Osteocyte (in vitro differentiated cells): ENCODE measurements at regions not wholly inside any gene's neighbourhood (a gene's known extent, or its start where the extent isn't known, plus 50 kb on each side); places are given as distances from the start of the nearest gene placed in this dataset.

ENCODE experiments used
- DNase-seq: peaks from one replicate; pipeline ENCODE4 v3.0.0; 2021; ENCODE audit warnings: mixed read lengths; ENCODE audit not compliant: unreplicated experiment; ENCODE audit errors: extremely low spot score
- H3K27ac Mint-ChIP-seq: one replicate; pipeline ENCODE4 v1.8.0; 2021; ENCODE audit warnings: mild to moderate bottlenecking, mixed read lengths; ENCODE audit not compliant: unreplicated experiment
- H3K27me3 Mint-ChIP-seq: one replicate; pipeline ENCODE4 v1.8.0; 2021; ENCODE audit warnings: mixed read lengths; ENCODE audit not compliant: unreplicated experiment
- H3K36me3 Mint-ChIP-seq: one replicate; pipeline ENCODE4 v1.8.0; 2021; ENCODE audit warnings: mixed read lengths; ENCODE audit not compliant: unreplicated experiment
- H3K4me1 Mint-ChIP-seq: one replicate; pipeline ENCODE4 v1.8.0; 2021; ENCODE audit warnings: mixed read lengths; ENCODE audit not compliant: unreplicated experiment
- H3K4me3 Mint-ChIP-seq: one replicate; pipeline ENCODE4 v1.8.0; 2021; ENCODE audit warnings: mild to moderate bottlenecking, moderate library complexity, mixed read lengths; ENCODE audit not compliant: unreplicated experiment
- H3K9me3 Mint-ChIP-seq: one replicate; pipeline ENCODE4 v1.8.0; 2021; ENCODE audit warnings: mixed read lengths; ENCODE audit not compliant: unreplicated experiment
- TF ChIP-seq, protein P1 (sequence below): fragments of 200-600 bp; sonication (generic); IDR thresholded peaks from 2 replicates; pipeline ENCODE4 v1.5.0; 2021; ENCODE audit warnings: antibody characterized with exemption, mild to moderate bottlenecking, moderate library complexity

DNA sequence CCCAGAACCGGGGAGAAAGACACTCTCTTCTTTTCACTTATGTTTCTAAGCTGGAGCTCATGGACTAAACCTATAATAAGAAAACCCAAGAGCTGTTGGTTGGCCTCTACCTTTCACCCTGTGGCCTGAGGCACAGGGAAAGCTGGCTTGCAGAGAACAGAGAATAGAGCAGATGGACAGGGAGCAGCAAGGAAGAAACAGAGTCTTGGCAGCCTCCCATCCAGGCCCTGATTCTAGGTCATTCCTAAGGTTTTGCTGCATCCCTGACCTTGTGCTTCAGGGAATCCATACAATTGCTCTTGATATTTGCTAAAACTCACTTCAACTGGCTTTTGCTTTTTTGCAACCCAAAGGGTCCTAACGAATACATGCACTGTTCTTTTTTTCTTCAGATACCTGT, 87.8 kb downstream of the SMIM20 start:
- TF ChIP-seq, protein P1, sequence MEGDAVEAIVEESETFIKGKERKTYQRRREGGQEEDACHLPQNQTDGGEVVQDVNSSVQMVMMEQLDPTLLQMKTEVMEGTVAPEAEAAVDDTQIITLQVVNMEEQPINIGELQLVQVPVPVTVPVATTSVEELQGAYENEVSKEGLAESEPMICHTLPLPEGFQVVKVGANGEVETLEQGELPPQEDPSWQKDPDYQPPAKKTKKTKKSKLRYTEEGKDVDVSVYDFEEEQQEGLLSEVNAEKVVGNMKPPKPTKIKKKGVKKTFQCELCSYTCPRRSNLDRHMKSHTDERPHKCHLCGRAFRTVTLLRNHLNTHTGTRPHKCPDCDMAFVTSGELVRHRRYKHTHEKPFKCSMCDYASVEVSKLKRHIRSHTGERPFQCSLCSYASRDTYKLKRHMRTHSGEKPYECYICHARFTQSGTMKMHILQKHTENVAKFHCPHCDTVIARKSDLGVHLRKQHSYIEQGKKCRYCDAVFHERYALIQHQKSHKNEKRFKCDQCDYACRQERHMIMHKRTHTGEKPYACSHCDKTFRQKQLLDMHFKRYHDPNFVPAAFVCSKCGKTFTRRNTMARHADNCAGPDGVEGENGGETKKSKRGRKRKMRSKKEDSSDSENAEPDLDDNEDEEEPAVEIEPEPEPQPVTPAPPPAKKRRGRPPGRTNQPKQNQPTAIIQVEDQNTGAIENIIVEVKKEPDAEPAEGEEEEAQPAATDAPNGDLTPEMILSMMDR, result no peak
- peaks cover 22% of the 10 kb centered on the region for H3K27me3 Mint-ChIP-seq
- H3K4me3 Mint-ChIP-seq, result no peak overlapping the region
- DNase-seq, result no peak
- H3K36me3 Mint-ChIP-seq, result no peaks in the 10 kb centered on the region
- H3K4me1 Mint-ChIP-seq, result no peaks in the 10 kb centered on the region
- no peak overlapping the region for H3K27ac Mint-ChIP-seq
- no peaks in the 10 kb centered on the region for H3K9me3 Mint-ChIP-seq

DNA sequence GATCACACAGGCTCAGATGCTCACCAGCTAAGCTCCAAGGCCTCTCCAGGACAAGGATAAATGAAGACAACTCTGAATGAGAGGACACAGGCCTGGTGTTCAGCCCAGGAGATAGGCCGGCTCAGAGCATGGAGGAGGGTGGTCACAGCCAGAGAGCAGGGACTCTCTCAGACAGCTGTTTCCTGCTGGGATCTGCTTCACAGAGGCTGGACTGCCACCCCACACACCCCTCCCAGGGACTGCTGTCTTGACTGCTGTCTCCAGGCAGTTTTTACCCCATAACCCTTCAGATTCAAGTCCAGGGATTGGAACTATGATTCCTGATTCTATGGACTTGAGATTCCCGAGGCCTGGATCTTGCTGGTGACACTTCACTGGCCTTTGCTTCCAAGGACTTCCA, 89.0 kb downstream of the SMIM20 start:
- Mint-ChIP-seq H3K27me3 (peaks cover 28% of the 10 kb centered on the region), H3K4me3 (no peak overlapping the region), H3K36me3 (no peaks in the 10 kb centered on the region), H3K9me3 (no peaks in the 10 kb centered on the region), H3K27ac (no peak overlapping the region), H3K4me1 (no peaks in the 10 kb centered on the region)
- no peak for DNase-seq
- TF ChIP-seq, protein P1, result no peak

DNA sequence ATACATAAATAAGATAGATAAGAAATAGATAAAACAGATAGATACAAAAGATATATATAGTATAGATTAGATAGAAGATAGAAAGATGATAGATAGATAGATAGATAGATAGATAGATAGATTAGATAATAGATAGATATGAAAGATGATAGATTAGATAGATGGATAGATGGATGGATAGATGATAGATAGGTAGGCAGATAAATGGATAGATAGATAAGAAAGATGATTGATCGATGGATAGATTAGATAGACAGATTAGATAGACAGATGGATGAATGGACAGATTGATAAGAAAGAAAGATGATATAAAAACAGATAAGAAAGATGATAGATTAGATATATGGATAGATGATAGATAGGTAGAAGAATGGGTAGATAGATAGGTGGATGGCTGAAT, 90.3 kb downstream of the SMIM20 start:
- H3K4me3 Mint-ChIP-seq, result no peak overlapping the region
- peaks cover 28% of the 10 kb centered on the region for H3K27me3 Mint-ChIP-seq
- TF ChIP-seq, protein P1, result no peak
- H3K27ac Mint-ChIP-seq, result no peak overlapping the region
- peaks cover 4% of the 10 kb centered on the region for H3K9me3 Mint-ChIP-seq
- DNase-seq, result no peak
- H3K36me3 Mint-ChIP-seq, result no peaks in the 10 kb centered on the region
- H3K4me1 Mint-ChIP-seq, result no peaks in the 10 kb centered on the region

DNA sequence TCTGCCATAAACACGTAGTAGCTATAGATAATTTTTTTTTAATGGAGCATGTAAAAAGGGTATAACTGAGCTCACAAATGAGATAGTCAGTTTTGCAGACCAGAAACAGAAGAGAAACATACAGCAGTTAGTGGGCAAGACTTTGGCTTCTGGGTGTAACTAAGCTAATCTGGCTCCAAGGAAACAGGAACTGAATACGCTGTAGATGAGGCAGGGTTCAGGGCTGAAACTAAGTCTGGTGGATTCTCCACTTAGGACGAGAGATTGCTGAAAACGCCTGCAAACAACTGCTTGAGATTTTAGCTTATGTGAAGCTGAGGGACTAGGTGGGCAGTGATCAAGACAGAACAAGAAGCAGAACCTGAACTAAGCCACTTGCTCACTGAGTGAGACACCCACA, 91.7 kb downstream of the SMIM20 start:
- Mint-ChIP-seq H3K27ac (no peak overlapping the region), H3K9me3 (peaks cover 4% of the 10 kb centered on the region), H3K4me3 (no peak overlapping the region), H3K27me3 (peaks cover 36% of the 10 kb centered on the region), H3K36me3 (no peaks in the 10 kb centered on the region), H3K4me1 (no peaks in the 10 kb centered on the region)
- DNase-seq, result no peak
- TF ChIP-seq, protein P1, result no peak

DNA sequence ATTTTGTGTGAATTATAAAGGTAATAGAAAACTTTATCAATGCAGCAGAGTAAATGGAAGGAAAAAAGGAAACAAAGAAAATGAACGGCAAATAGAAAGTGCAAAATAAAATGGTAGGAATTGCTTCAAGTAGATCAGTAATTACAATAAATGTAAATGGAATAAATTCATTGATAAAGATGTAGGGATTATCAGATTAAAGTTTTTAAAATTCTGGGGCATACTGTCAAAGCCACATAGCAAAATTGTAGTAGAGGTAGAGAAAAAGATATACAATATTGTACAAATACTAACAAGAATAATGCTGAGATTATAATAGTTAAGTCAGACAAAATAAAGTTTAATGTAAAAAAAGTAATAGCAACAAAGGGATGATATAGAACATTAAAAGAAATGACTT, 94.7 kb downstream of the SMIM20 start:
- peaks cover 60% of the 10 kb centered on the region for H3K27me3 Mint-ChIP-seq
- H3K9me3 Mint-ChIP-seq, result peaks cover 4% of the 10 kb centered on the region
- no peak overlapping the region for H3K27ac Mint-ChIP-seq
- H3K4me3 Mint-ChIP-seq, result no peak overlapping the region
- no peak for DNase-seq
- H3K36me3 Mint-ChIP-seq, result no peaks in the 10 kb centered on the region
- TF ChIP-seq, protein P1, result no peak
- no peaks in the 10 kb centered on the region for H3K4me1 Mint-ChIP-seq
